Adrenal gland (tissue), 5 donors: ENCODE measurements at regions not wholly inside any gene's neighbourhood (a gene's known extent, or its start where the extent isn't known, plus 50 kb on each side); places are given as distances from the start of the nearest gene placed in this dataset.

Experiments
- CTCF ChIP-seq, 6 experiments: fragments of 450-650 bp in 4 of 6; fragments of 200-600 bp in 2 of 6; sonication (generic) in 1 of 6; IDR thresholded peaks; 1 replicate in 5 of 6; 2 replicates in 1 of 6; pipeline versions ENCODE4 v1.5.1 to v1.8.0; 2016 to 2021; ENCODE audit warnings: antibody characterized with exemption in 6 of 6, mild to moderate bottlenecking in 2 of 6, moderate library complexity in 1 of 6
- POLR2A ChIP-seq, 2 donors: fragments of 450-650 bp; IDR thresholded peaks; one replicate each; pipeline ENCODE4 v1.6.1; 2017; ENCODE audit warnings: antibody characterized with exemption in 2 of 2, mild to moderate bottlenecking in 2 of 2, moderate library complexity in 1 of 2
- donor health status: DM: no; HTN: no; CAD: no.

GRCh38 chr1:788835-789234 lies 102.4 kb upstream of the OR4F16 start:
- TF ChIP-seq CTCF (IDR thresholded peaks at IDR 0.05) (no peak), POLR2A (IDR thresholded peaks at IDR 0.05) (no peak)
